EL (cell line): ENCODE measurements at regions not wholly inside any gene's neighbourhood (a gene's known extent, or its start where the extent isn't known, plus 50 kb on each side); places are given as distances from the start of the nearest gene placed in this dataset.

Experiments
- DNase-seq: peaks from one replicate; pipeline ENCODE4 v3.0.0-alpha.2; 2016

DNA sequence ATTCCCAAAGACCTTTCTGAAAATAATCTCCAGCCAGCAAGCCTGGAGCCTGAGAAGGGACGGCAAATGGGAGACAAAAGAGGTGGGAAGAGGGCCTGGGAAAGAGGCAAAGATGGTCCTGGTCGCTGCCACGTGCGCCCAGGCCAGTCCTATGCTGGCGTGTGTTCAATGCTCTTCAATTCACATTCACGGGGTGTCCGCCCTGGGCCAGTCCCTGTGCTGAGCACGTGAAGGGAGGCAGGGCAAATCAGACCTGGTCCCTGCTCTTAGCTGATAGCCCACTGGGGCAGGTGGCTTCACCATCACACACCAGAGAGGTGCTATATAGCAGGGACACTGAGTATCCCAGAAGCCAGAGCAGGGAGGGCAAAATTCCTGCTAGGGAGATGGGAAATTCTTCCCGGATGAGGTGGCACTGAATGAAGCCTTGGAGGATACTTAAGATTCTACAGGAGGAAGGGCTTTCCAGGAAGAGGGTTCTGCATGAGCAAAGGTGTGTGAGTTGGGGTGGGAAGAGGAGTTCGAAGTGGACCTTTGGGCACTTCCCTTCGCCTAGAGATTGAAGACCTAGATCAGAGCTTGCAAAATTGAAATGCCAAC lies 148.2 kb downstream of the CHST1 start:
- DNase-seq = no peak

DNA sequence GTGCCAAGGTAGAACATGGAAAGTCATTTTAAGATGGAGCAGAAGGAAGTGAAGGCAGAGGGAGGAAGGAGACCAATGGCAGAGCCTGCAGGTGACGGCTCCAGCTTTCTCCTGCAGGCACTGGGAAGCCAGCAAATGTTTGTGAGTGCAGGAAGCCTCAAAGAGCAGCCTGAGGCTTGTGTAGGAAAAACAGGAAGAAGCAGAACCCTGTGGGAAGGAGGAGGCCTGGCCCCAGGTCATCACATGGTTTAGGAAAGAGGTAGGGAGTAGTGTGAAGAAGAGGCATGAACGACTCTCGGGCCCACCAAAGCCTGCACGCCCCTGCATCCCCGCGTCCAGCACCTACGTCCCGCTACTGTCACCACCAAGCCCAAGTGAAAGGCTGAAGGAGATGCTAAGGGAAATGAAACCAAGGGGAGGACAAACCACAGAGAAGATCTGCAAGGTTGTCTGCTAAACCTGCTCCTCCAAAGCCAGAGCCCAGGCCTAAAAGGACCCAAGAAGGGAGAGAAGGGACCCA lies 151.5 kb downstream of the CHST1 start:
- DNase-seq = no peak

DNA sequence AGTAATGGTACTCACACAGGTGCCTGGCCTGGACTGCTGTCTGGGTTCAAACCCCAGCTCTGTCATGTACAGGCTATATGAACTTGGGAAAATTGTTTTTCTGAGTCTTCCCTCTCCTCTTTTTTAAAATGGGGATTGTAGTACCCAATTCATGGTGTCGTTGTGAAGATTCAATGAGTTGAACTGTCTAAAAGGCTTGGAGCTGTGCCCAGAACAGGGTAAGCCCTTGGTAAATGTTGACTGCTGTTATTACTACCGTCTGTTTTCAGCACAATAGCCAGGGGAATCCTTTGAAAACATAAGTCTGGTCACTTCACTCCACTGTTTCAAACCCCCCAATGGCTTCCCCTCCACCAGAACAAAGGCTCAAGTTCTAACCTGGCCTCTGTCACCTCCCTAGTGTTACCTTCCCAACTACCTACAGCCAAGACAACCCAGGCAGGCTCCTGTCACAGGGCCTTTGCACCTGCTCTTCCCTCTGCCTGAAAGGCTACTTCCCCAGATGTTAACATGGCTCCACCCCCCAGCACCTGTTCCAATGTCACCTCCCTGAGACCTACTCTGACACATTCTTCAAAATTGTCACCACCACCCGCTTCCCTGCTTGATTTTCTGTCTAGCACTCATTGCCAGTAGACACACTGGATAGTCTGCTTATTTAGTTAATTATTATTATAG lies 152.8 kb downstream of the CHST1 start:
- no peak for DNase-seq

DNA sequence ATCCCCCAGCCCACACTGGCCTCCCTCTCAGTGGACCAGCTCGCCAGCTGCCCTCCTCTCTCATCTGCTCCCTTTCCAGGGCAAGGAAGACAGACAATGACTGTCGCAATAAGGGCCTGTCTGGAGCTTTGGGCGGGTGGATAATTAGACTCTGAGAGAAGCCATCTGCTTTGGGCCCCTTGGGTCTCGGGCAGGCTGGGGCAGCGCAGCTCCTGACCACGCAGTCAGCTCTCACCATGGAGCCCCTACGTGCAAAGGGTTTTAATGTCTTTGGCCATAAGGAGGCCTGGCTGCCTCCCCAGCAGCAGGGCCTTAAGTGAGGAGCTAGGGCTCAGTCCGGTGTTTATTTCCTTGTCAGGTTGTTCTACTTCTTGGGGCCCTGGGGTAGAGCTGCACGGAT lies 153.9 kb downstream of the CHST1 start:
- DNase-seq = no peak

DNA sequence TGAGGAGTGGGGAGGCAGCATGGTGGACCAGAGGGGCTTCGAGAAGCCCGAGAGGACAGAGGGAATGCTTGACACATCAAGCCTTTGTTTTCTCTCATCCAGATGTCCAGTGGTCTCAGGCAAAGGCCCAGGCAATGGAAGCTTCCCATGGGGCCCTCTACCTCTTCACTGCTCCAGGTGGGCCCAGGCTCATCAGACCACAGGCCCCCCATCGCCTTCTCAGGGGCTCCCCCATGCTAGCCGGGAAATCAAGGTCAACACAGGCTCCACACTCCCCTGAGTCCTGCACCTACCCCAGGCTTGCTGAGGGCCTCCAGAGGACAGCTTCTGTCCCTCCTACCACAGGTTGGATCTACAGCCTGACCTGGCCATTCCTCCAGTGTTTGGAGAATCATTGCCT lies 157.5 kb downstream of the CHST1 start:
- no peak for DNase-seq

DNA sequence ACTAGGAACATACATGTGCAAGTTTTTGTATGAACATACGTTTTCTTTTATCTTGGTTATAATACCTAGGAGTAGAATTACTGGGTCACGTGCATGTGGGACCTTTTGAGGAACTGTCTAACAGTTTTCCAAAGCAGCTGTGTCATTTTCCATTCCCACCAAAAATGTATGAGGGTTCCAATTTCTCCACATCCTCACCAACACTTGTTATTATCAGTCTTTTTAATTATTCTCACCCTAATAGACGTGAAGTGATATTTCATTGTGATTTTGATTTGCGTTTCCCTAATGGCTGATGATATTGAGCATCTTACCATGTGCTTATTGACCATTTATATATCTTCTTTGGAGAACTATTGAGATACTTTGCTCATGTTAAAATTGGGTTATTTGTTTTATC lies 162.1 kb downstream of the CHST1 start:
- DNase-seq = no peak

DNA sequence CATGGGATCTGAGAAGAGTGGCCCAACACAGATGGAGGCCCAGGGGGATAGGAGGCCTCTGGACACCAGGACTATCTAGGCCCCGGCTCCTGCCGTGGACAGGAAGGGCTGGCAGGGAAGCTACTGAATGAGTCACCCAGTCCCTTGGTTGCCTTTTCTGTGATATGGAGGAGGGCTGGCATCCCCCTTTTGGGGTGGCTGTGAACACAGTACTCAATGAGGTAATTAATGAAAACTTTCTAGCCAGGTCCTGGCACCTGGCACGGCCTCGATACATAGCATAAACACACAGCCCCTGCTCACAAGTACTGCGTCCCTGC lies 163.2 kb downstream of the CHST1 start:
- no peak for DNase-seq

DNA sequence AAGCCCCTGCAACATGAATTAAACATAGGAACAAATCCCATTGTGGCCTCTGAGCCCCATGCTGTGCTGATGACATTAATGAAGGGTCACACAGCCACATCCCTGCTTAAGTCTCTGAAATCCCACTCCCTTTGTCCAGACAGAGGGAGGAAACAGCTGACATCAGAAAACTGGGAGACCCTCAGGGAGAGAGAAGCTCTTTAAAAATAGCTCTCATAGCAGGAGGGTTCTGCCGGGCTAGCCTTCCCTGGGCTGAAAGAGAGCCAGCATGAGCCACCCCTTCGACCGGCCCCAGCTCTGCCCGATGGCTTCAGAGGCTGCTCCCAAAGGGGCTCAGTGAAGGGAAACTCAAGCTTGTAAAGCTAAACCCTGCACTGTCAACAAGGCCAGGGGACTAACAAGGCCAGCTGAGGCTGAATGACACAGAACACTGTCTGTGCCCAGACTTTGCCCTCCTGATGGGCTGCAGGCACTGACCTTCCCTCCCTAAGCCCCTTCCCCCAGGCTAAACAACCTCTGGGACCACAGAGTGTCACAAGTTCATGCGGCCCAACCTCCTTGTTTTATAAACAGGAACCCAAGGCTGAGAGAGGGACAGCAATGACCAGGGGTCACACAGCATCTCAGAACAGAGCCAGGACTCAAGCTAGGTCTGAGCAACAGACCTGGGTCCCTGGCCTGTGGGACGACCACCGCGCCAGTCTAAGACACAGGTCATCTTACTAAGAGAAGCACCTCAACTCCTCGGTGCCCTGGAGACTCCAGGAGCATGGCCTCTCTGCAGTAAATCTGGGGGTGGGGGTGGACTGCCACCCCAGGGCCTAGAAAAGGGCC lies 163.8 kb downstream of the CHST1 start:
- no peak for DNase-seq

DNA sequence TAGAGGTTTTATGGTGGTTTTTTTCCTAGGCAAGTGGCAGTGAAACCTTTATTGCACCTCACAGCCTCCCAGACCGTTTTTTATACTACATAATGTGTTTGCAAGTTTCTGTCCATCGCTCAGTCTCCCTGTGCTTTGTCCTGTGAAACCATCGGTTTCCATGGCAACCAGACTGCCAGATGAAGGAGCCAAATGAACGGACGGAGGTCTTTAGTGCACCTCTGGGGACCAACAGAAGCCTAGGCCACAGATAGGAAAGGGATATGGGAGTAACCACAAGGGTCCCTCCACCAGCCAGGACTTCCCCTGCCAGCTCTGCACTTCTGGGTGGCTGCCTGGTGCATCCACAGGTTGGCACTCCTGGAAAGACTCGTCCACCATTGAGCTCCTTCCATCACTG lies 165.0 kb downstream of the CHST1 start:
- DNase-seq = no peak

DNA sequence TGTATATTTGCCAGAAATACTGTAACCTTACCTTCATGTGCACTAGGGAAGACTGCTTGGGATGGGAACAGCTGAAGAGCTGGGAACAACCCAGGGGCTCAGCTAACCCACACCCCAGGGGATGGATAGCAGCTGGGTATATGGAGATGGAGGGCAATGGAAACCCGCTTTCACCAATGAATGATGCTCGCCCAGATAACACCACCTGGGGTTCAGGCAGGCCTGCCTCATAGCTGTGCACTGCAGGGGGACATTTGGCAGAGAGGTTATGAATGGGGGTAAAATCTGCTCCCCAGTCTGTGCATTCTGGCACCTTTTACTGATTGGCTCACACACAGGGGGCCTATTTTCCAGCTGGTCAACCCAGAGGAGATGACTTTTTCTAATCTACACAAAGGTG lies 170.7 kb downstream of the CHST1 start:
- DNase-seq = no peak

DNA sequence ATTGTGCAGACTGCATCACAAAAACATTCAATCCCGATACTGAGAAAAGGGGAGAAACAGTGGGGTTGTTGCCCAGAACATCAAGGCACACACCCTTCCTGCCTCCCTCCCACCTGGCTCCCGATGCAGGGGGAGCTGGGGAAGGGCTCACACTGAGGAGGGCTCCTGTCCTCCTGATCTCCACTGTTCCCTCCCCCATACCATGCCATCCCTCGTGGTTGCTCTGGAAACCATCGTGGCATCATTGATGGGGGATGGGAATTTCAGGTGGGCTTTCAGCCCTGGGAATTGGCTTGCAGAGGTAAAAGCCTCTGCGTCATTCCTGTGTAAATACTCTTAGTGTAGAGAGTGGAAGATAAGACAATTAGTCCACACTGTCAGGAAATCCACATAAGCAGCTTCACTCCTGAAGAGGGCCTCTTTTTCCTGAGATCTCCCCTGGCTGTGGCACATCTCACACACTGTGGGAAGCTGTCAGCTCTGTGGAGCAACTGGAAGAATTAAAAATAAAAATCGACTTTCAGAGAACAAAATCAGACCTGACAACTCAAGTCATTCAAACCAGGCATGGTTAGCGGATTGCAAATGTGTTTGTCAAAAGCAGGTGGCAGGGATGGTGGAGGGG lies 176.0 kb downstream of the CHST1 start:
- DNase-seq = no peak

DNA sequence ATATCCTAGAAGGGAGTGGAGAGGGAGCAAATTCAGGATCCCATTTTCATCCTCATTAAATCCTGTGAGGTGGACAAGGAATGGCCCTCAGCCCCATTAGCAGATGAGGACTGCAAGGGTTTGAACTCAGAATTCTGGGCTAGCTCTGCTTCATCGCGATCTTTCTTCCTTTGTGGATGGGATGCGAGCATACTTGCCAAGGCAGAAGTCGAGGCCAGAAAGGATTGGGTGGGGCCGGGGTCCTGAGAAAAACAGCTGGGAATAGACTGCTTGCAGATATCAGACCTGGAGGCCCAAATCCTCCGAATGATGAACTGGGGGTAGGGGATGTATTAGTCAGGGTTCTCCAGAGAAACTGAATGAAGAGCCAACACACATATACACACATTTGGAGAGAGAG lies 179.0 kb downstream of the CHST1 start:
- no peak for DNase-seq

DNA sequence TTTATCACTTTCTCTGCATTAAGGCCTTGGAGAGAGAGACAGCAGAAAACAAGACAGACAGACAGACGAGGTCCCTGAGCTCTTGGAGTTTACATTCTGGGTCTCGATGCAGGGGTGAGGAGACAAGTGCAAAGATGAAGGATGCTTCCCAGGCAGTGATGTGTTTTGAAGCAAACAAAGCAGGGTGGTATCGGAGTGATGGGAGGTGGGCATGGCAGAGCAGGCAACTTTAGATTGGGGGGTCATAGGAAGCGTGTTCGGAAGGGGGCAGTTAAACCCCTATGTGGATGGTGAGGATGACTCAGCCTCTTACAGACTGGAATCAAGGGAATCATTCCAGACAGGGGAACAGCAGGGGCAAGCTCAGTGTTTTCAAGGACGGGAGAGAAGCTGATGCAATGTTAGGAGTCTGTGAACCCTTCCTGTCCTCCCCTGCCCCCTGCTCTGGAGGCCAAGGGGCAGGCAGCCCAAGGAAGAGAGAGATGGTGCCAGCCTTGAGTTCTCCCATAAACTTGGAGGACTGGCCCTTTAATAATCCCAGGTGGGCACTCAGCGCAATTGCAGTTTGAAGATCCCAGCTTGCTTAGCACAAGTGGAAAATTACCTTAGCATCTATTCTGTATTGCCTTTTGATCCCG lies 180.2 kb downstream of the CHST1 start:
- DNase-seq = no peak

DNA sequence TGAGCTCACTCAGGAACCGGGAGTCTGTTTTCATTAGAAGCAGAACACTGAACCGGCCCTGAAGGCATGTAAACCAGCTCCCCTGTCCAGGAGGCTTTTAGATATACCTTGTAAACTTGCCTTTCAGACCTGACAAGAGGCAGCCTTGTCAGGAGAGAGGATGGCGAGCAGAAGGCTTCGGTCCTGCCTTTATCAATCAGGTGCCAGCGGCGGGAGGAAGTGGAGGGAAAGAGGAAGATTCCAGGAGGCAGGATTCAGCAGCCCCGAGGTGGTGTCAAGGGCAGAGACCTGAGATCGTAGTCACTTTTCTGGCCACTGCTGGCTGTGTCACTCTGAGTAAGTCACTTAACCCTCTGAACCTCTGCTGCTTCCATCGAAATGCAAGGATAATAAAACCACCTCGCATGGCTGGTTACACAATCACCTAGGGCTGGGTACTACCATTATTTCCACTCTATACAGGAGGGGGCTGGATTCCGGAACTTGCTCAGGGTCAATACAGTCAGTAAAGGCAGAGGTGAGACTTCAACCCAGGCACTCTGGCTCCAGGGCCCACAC lies 181.0 kb downstream of the CHST1 start:
- no peak for DNase-seq

DNA sequence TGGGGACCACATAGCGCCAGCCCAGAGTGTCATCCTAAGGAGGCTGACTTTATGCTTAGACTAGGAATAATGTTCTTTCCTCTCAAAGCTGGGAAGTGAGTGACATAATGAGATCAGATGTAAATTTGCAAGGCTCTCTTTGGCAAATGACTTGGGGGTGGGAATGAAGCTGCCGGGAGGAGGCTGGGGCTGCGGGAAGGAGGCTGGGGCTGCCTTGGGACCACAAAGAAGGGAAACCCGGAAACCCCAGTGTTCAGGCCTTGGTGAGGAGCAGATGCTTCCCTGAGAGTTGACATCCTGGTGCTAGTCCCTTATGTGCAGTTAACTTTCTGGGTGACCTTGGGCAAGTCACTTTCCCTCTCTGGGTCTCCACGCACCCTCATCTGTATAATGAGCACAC lies 182.0 kb downstream of the CHST1 start:
- DNase-seq = no peak

DNA sequence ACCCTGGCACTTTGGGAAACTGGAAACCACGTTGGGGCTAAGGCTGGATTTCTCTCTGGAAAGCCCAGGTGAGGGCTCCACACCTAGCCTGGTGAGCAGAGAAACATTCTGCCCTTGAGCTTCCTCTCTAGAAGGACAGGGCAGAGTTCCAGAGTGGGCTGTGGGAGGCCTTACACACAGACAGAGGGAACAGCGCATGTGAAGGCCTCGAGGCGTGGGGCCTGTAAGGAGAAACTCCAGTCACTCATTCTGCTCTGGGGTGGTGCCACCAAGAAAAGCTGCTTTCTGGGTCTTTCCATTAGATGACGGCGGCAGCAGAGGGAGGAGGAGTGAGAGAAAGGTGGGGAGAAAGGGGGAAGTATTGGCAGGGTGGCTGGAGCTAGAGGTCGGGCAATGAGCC lies 183.1 kb downstream of the CHST1 start:
- no peak for DNase-seq

DNA sequence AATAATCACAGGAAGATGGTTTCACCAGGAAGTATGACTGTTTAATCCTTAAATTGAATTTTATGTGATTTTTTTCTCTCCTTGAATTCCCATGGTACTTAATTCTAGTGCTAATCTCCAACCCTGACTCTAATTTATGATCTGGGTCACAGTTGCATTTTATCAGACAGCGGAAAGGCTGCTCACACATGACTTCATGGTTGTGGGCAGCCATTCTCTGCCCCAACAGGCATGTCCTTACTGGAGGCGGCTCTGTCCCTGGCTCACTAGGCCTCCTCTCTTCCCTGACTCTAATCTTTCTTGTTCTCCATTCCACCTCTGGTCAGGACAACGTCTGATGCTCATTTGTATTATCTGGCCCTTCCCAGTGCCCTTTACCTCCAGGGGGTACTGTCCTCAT lies 184.4 kb downstream of the CHST1 start:
- no peak for DNase-seq

DNA sequence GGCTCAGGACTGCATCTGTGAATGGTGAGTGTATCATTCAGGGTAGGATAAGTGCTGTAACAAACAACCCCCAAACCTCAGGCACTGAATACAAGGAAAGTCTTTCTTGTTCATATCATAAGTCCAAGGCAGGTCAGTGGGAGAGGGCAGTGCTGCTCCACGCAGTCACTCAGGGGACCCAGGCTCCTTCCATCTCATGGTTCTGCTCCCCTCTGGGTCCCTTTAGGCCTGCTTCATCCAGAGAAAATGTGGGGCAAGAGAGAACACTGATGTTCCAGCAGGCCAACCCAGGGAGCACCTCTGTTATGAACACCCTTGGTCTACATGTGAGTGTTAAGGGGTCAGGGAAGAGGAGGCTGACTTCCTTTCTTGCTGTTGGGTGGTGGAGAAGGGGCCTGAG lies 187.8 kb downstream of the CHST1 start:
- DNase-seq = no peak

DNA sequence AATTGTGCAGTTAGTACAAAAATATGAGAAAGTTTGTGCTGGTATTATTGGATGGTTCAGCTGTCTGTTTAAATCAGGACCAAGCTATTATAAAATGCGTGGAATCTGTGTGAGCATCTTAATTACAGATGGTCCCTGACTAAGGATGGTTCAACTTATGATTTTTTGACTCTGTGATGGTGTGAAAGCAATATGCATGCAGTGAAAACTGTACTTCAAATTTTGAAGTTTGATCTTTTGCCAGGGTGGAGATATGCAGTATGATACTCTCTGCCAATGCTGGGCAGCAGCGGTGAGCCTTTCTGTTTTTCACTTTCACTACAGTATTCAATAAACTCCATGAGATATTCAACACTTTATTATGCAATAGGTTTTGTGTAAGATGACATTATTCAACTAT lies 189.3 kb downstream of the CHST1 start:
- no peak for DNase-seq

DNA sequence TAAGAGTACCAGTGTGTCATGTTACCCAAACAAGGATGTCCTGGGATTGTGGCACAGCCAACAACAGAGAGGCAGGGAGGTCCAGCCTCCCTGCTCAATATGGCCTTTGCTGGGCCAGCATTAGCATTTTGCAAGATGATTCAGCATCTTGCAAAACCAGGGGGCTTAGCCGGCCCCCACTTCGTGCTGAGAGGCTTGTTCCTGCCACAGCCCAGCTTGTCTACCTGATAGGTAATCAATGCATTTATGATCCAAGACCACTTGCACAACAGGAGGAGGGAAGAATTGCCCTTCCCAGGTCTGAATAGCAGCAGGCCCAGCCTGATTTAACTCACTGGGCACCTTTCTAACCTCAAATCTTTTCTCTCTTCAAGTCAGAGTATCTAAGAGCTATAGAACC lies 189.0 kb upstream of the SYT13 start:
- DNase-seq = no peak

DNA sequence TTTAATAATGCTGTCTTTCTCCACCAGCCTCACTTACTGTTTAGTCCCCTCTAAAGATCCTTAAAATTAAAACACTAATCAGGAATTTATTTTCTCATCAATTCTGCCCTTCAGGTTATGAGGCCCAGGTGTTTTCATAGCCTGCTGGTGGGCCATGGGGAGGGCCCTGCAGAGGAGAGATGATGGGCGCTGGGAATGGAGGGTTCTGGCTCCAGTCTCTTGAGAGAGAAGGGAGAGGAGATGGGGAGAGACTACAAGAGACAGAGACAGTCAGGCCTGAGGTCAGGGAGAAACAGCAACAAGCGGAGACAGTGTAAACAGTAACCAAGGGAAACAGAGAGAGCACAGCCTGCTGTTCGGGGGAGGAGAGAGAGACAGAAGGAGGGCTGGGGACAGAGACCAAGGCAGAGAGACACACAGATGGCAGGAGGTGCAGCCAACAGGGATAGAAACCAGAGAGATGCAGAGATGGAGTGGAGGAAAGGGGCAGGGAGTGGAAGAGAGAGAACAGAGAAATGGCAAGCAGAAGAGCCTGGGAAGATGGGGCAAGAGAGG lies 187.3 kb upstream of the SYT13 start:
- DNase-seq = no peak

DNA sequence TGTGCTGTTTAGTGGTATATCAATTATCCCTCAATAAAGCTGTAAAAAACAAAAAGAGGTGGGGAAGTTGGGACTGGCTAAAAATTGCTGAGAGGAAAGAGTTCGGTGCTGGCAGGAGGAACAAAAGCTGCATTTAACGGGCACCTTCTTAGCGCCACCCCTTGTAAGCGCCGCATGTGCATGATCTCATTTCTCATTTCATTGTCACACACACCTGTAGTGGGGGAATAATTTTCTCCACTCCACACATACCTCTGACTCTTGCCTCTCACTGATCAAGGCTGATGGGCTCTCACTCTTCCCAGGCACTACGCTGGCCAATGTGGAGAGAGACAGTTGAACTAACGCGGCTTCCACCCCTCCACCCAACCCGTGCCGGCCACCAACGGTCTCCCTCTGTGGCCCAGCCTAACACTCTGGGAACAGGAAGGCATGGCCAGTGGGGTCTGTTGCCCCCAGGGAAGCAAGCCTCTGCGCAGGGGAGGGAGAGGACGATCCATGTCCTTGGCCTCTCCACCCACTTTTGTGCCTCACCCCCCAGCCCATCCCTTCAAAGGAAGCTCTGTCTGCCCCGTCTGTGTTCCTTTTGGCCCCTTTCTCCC lies 186.7 kb upstream of the SYT13 start:
- DNase-seq = no peak
